CD4-positive, alpha-beta T cell (primary cell): ENCODE measurements at regions not wholly inside any gene's neighbourhood (a gene's known extent, or its start where the extent isn't known, plus 50 kb on each side); places are given as distances from the start of the nearest gene placed in this dataset.

Source experiments
- ATAC-seq: fragments of 200-7000 bp; cut with Tn5 transposase; one replicate; pipeline ENCODE4 v1.10.0; 2022; ENCODE audit warnings: mild to moderate bottlenecking; ENCODE audit not compliant: poor library complexity
- CTCF ChIA-PET: fragments of 350-600 bp; sonication (Branson Sonifier 250); formaldehyde crosslinking; loops from one replicate; lab custom pipeline; 2021; ENCODE audit warnings: antibody characterized with exemption, inconsistent platforms; lab: Charles Lee
- POLR2A ChIA-PET: fragments of 350-600 bp; sonication (Branson Sonifier 250); formaldehyde crosslinking; loops from one replicate; lab custom pipeline; 2021; ENCODE audit warnings: antibody characterized with exemption, inconsistent platforms; lab: Charles Lee
- DNase-seq, 14 experiments: peaks; one replicate each; pipeline ENCODE4 v3.0.0-alpha.2; 2013 to 2020; ENCODE audit warnings: mixed read lengths in 2 of 14
- H3K27ac ChIP-seq, 2 donors: one replicate each; pipeline versions ENCODE4 v1.5.1 to v1.7.0; 2013; ENCODE audit warnings: low read length in 2 of 2, low read depth in 1 of 2, mild to moderate bottlenecking in 1 of 2
- H3K27me3 ChIP-seq, 2 experiments: 1 replicate in 1 of 2; 2 replicates in 1 of 2; pipeline versions ENCODE4 v1.6.1 to v1.7.0; 2013; ENCODE audit warnings: low read length in 2 of 2, control low read depth in 1 of 2, mild to moderate bottlenecking in 1 of 2, moderate library complexity in 1 of 2; ENCODE audit not compliant: insufficient read depth in 2 of 2, control insufficient read depth in 1 of 2
- H3K36me3 ChIP-seq: one replicate; pipeline ENCODE4 v1.6.1; 2013; ENCODE audit warnings: low read length, control low read depth; ENCODE audit not compliant: insufficient read depth
- H3K4me1 ChIP-seq: one replicate; pipeline ENCODE4 v1.6.1; 2013; ENCODE audit warnings: low read length, control low read depth; ENCODE audit not compliant: insufficient read depth
- H3K4me3 ChIP-seq: one replicate; pipeline ENCODE4 v1.5.1; 2013; ENCODE audit warnings: mild to moderate bottlenecking, low read length, moderate library complexity
- H3K9me3 ChIP-seq, 2 experiments: 1 replicate in 1 of 2; 2 replicates in 1 of 2; pipeline versions ENCODE4 v1.6.1 to v1.7.0; 2013; ENCODE audit warnings: low read length in 2 of 2, mild to moderate bottlenecking in 2 of 2, control low read depth in 1 of 2, moderate library complexity in 1 of 2; ENCODE audit not compliant: control insufficient read depth in 1 of 2, insufficient read depth in 1 of 2
- H3K27ac Mint-ChIP-seq: one replicate; pipeline ENCODE4 v1.8.0; 2020; ENCODE audit warnings: mixed read lengths
- H3K27me3 Mint-ChIP-seq: one replicate; pipeline ENCODE4 v1.8.0; 2021; ENCODE audit warnings: mixed read lengths
- H3K36me3 Mint-ChIP-seq: one replicate; pipeline ENCODE4 v1.8.0; 2021; ENCODE audit warnings: low read depth, mixed read lengths
- H3K4me1 Mint-ChIP-seq: one replicate; pipeline ENCODE4 v1.8.0; 2021; ENCODE audit warnings: low read depth, mixed read lengths
- H3K4me3 Mint-ChIP-seq: one replicate; pipeline ENCODE4 v1.8.0; 2020; ENCODE audit warnings: mild to moderate bottlenecking, mixed read lengths
- H3K9me3 Mint-ChIP-seq: one replicate; pipeline ENCODE4 v1.8.0; 2020; ENCODE audit warnings: mixed read lengths
- CTCF ChIP-seq: fragments of 200-600 bp; IDR thresholded peaks from one replicate; pipeline ENCODE4 v1.8.0; 2022; ENCODE audit warnings: antibody characterized with exemption, mild to moderate bottlenecking
- intact Hi-C, 2 experiments: fragments of 100-400 bp; cut with DNase I in 1 of 2; cut with micrococcal nuclease in 1 of 2; formaldehyde crosslinking; loops; one replicate each; pipeline versions ENCODE4 v1.15.1 to v1.9.0; 2023 to 2025; cut with DNase I, micrococcal nuclease

GRCh38 chr11:110375351-110375750 lies 54.4 kb upstream of the FDX1 start:
- no peaks in the 10 kb centered on the region for H3K4me1 ChIP-seq
- Mint-ChIP-seq H3K9me3 (no peaks in the 10 kb centered on the region), H3K27me3 (no peaks in the 10 kb centered on the region), H3K36me3 (no peaks in the 10 kb centered on the region), H3K4me3 (no peak overlapping the region), H3K27ac (no peak overlapping the region), H3K4me1 (peaks cover 6% of the 10 kb centered on the region)
- no peaks in the 10 kb centered on the region for H3K36me3 ChIP-seq
- ATAC-seq (no peak), DNase-seq (no peak)
- POLR2A ChIA-PET, result interaction anchor here (0.6 kb wide), 1 partner anchor 53 kb away, joined by 4 read pairs; no protein-coding TSS in a partner anchor
- no peak for TF ChIP-seq CTCF
- intact Hi-C loops, result loop anchor here in 1 of 2 experiments (2.0 kb wide), 1 partner anchor 57 kb away; no protein-coding TSS in a partner anchor
- no peaks in the 10 kb centered on the region for H3K9me3 ChIP-seq
- H3K27ac ChIP-seq, result no peak overlapping the region
- CTCF ChIA-PET, result interaction anchor here (1.2 kb wide), 1 partner anchor 174 kb away, joined by 5 read pairs; no protein-coding TSS in a partner anchor
- H3K27me3 ChIP-seq, result no peaks in the 10 kb centered on the region
- H3K4me3 ChIP-seq, result no peak overlapping the region

DNA sequence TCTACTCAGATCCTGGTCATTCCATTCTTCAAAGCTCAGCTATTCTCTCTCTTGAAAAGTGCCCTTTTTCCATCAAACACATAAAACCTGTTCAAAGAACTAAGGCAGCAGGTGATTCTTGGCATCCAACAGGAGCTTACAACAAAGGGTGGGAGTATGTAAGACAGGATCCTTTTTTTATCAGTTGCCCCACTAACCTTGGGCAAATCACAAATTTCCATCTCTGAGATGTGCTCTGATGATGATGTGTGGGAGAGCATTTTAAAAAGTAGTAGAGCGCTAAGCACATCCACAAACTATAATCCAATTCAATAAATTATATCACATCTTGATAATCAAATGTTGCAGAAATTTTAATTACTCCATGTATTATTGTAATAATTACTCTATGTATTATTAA lies 53.7 kb upstream of the FDX1 start:
- H3K36me3 ChIP-seq, result no peaks in the 10 kb centered on the region

DNA sequence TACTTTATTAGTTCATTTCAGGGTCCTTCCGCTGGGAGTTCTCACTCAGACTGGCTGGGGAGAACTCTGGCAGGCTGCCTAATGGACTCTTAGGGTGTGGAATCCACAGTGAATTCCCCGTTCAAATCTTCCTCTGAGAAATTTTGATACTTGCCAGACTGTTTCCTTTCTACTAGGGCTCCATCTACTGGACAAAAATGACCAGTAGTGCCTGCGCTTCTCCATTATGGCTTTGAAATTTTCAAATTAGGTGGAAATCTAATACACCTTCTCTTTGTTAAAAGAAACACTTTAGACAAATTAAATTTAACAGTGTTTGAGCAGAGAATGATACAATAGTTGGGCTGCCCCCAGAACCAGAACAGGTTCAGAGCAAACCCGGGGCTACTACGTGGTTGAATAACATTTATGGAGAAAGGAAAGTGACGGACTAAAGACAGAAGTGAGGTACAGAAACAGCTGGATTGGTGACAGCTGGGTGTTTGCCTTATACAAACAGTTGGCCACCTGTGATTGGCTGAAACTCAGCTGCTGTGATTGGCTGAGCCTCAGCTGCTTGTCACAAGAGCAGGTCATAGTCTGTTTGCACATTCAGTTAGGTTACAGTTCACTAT lies 52.9 kb upstream of the FDX1 start:
- H3K4me3 ChIP-seq, result no peak overlapping the region
- DNase-seq (peak in 5 of 14 experiments; percentile 3 to 70 (median 54)), ATAC-seq (peak; percentile 57)
- ChIA-PET POLR2A (no interaction called here), CTCF (interaction anchor here (0.7 to 0.9 kb wide), 3 partner anchors 53 to 176 kb away, joined by 3 to 5 read pairs (median 3); partner anchors contain the start of gene FDX1)
- Mint-ChIP-seq H3K9me3 (no peaks in the 10 kb centered on the region), H3K27me3 (no peaks in the 10 kb centered on the region), H3K4me3 (no peak overlapping the region), H3K36me3 (no peaks in the 10 kb centered on the region), H3K4me1 (peaks cover 6% of the 10 kb centered on the region), H3K27ac (no peak overlapping the region)
- H3K27me3 ChIP-seq, result no peaks in the 10 kb centered on the region
- intact Hi-C loops, result loop anchor here (1.0 to 2.0 kb wide), 4 partner anchors 54 to 1678 kb away; no protein-coding TSS in a partner anchor
- no peaks in the 10 kb centered on the region for H3K9me3 ChIP-seq
- no peaks in the 10 kb centered on the region for H3K36me3 ChIP-seq
- H3K4me1 ChIP-seq, result no peaks in the 10 kb centered on the region
- H3K27ac ChIP-seq, result no peak overlapping the region
- peak; percentile 77 for TF ChIP-seq CTCF

More for the DNA sequence above, 53.7 kb upstream of the FDX1 start:
- Mint-ChIP-seq H3K4me1 (peaks cover 6% of the 10 kb centered on the region), H3K4me3 (no peak overlapping the region), H3K36me3 (no peaks in the 10 kb centered on the region), H3K27me3 (no peaks in the 10 kb centered on the region), H3K9me3 (no peaks in the 10 kb centered on the region), H3K27ac (no peak overlapping the region)
- DNase-seq, result no peak
- no peak overlapping the region for H3K4me3 ChIP-seq
- ChIA-PET CTCF (no interaction called here), POLR2A (interaction anchor here (0.6 kb wide), 2 partner anchors 53 to 1171 kb away, joined by 3 to 4 read pairs; no protein-coding TSS in a partner anchor)
- no peaks in the 10 kb centered on the region for H3K27me3 ChIP-seq
- no peaks in the 10 kb centered on the region for H3K9me3 ChIP-seq
- no peak for TF ChIP-seq CTCF
- H3K4me1 ChIP-seq, result no peaks in the 10 kb centered on the region
- ATAC-seq, result no peak
- H3K27ac ChIP-seq, result no peak overlapping the region
- intact Hi-C loops, result loop anchor here (1.0 to 2.0 kb wide), 4 partner anchors 55 to 1677 kb away; no protein-coding TSS in a partner anchor
